GM12878 (cell line): ENCODE measurements at regions not wholly inside any gene's neighbourhood (a gene's known extent, or its start where the extent isn't known, plus 50 kb on each side); places are given as distances from the start of the nearest gene placed in this dataset.

Source experiments
- ATAC-seq: fragments of 200-7000 bp; cut with Tn5 transposase; 3 replicates; pipeline ENCODE4 v1.9.1; 2020; ENCODE audit warnings: mild to moderate bottlenecking, moderate library complexity
- BruUV-seq: library from RNA; stranded (reverse); fragments of 400-500 nt; replicated peaks from 2 replicates; lab custom pipeline; 2021; lab: Mats Ljungman, UMichigan
- CTCF ChIA-PET: fragments of 300-600 bp; sonication (Branson Sonifier 250); formaldehyde crosslinking; extraction: SDS; loops from one replicate; lab custom pipeline; 2021; ENCODE audit warnings: inconsistent platforms; lab: Yijun Ruan, JAX
- POLR2A ChIA-PET: fragments of 350-600 bp; formaldehyde crosslinking; extraction: SDS; loops from one replicate; lab custom pipeline; 2021; ENCODE audit warnings: inconsistent platforms; lab: Charles Lee
- RAD21 ChIA-PET: fragments of 300-600 bp; sonication (Branson Sonifier 250); formaldehyde crosslinking; loops from one replicate; lab custom pipeline; 2023; ENCODE audit warnings: antibody characterized with exemption; ENCODE audit not compliant: unreplicated experiment; lab: Charles Lee
- SMC1A ChIA-PET: fragments of 300-600 bp; sonication (Branson Sonifier 250); formaldehyde crosslinking; loops from one replicate; lab custom pipeline; 2023; ENCODE audit not compliant: unreplicated experiment, uncharacterized antibody; lab: Charles Lee
- DNase-seq: peaks from one replicate; pipeline ENCODE4 v3.0.0-alpha.2; 2011; ENCODE audit warnings: low read depth, low spot score
- FAIRE-seq: peaks from 3 replicates; lab custom pipeline; 2011; peaks lifted over from hg19 to GRCh38; lab: Jason Lieb, UNC
- H2AFZ ChIP-seq: 2 replicates; pipeline ENCODE4 v1.6.0; 2011; ENCODE audit warnings: low read depth, low read length, control low read depth; ENCODE audit not compliant: control insufficient read depth
- H3K27ac ChIP-seq: 2 replicates; pipeline ENCODE4 v1.5.1; 2011; ENCODE audit warnings: control low read depth; ENCODE audit not compliant: control insufficient read depth, insufficient read depth
- H3K27me3 ChIP-seq, 2 experiments: replicated peaks in 1 of 2; 2 replicates each; pipeline versions ENCODE4 v1.6.0 to v1.6.1; 2011; ENCODE audit warnings: low read length in 1 of 2; ENCODE audit not compliant: control insufficient read depth in 2 of 2, insufficient read depth in 2 of 2
- H3K36me3 ChIP-seq, 2 experiments: 2 replicates each; pipeline ENCODE4 v1.5.1; 2011; ENCODE audit warnings: low read length in 1 of 2; ENCODE audit not compliant: control insufficient read depth in 2 of 2, insufficient read depth in 2 of 2
- H3K4me1 ChIP-seq: 2 replicates; pipeline ENCODE4 v1.6.1; 2011; ENCODE audit warnings: mild to moderate bottlenecking, low read length, moderate library complexity, mixed read lengths; ENCODE audit not compliant: control insufficient read depth, insufficient read depth
- H3K4me2 ChIP-seq: 2 replicates; pipeline ENCODE4 v1.6.0; 2011; ENCODE audit warnings: control low read depth; ENCODE audit not compliant: control insufficient read depth, insufficient read depth
- H3K4me3 ChIP-seq: fragments of 200-600 bp; sonication (generic); 2 replicates; pipeline ENCODE4 v1.5.1; 2016
- H3K79me2 ChIP-seq: 2 replicates; pipeline ENCODE4 v1.6.0; 2011; ENCODE audit warnings: low read length; ENCODE audit not compliant: control insufficient read depth, insufficient read depth
- H3K9ac ChIP-seq: 2 replicates; pipeline ENCODE4 v1.8.0; 2011; ENCODE audit warnings: low read length, control low read depth, mixed read lengths; ENCODE audit not compliant: control insufficient read depth, insufficient read depth
- H3K9me3 ChIP-seq: replicated peaks from 3 replicates; pipeline ENCODE4 v1.5.1; 2011; ENCODE audit warnings: mild to moderate bottlenecking, low read length; ENCODE audit not compliant: control insufficient read depth, insufficient read depth
- H4K20me1 ChIP-seq: 2 replicates; pipeline ENCODE4 v1.6.0; 2011; ENCODE audit not compliant: control insufficient read depth, insufficient read depth
- ASH2L ChIP-seq: fragments of 300-600, 200-600 bp; sonication (generic); IDR thresholded peaks from 2 replicates; pipeline ENCODE4 v1.6.1; 2017; ENCODE audit warnings: low read depth, mild to moderate bottlenecking, borderline replicate concordance
- FOS ChIP-seq: IDR thresholded peaks from 3 replicates; pipeline ENCODE4 v1.6.1; 2011; ENCODE audit warnings: borderline replicate concordance; ENCODE audit not compliant: insufficient read length; ENCODE audit errors: extremely low read depth
- HCFC1 ChIP-seq: fragments of 150-350 bp; IDR thresholded peaks from 2 replicates; pipeline ENCODE4 v1.6.1; 2014; ENCODE audit warnings: low read length
- JUND ChIP-seq: IDR thresholded peaks from 2 replicates; pipeline ENCODE4 v1.6.1; 2012; ENCODE audit warnings: low read depth, mild to moderate bottlenecking, low read length, improper control_type of control experiment, moderate library complexity
- MEF2B ChIP-seq: fragments of 450-650 bp; IDR thresholded peaks from 2 replicates; pipeline ENCODE4 v1.6.1; 2018; ENCODE audit warnings: mild to moderate bottlenecking, moderate library complexity; ENCODE audit not compliant: partially characterized antibody, poor library complexity, severe bottlenecking
- MYC ChIP-seq: IDR thresholded peaks from 2 replicates; pipeline ENCODE4 v1.6.1; 2011; ENCODE audit warnings: mild to moderate bottlenecking, low read length, moderate library complexity, inconsistent platforms; ENCODE audit not compliant: insufficient read depth, insufficient replicate concordance, insufficient read length, severe bottlenecking
- NFIC ChIP-seq: IDR thresholded peaks from 2 replicates; pipeline ENCODE4 v1.6.1; 2012; ENCODE audit warnings: low read depth, mild to moderate bottlenecking, inconsistent platforms, low read length, moderate library complexity
- POU2F2 ChIP-seq: IDR thresholded peaks from 3 replicates; pipeline ENCODE4 v1.6.1; 2011; ENCODE audit warnings: low read depth, mild to moderate bottlenecking, low read length, borderline replicate concordance
- RAD51 ChIP-seq: fragments of 450-650 bp; IDR thresholded peaks from 2 replicates; pipeline ENCODE4 v1.6.1; 2016; ENCODE audit warnings: moderate library complexity, mild to moderate bottlenecking, inconsistent platforms
- SIN3A ChIP-seq: IDR thresholded peaks from 2 replicates; pipeline ENCODE4 v1.6.1; 2012; ENCODE audit warnings: low read depth, low read length, improper control_type of control experiment
- SMC3 ChIP-seq: IDR thresholded peaks from 2 replicates; pipeline ENCODE4 v1.6.1; 2011; ENCODE audit warnings: low read length, improper control_type of control experiment, borderline replicate concordance
- TCF12 ChIP-seq: IDR thresholded peaks from 2 replicates; pipeline ENCODE4 v1.6.1; 2011; ENCODE audit warnings: low read depth, mild to moderate bottlenecking, low read length
- YBX1 ChIP-seq: fragments of 450-650 bp; IDR thresholded peaks from 2 replicates; pipeline ENCODE4 v1.6.1; 2016; ENCODE audit warnings: antibody characterized with exemption
- ZNF24 ChIP-seq: fragments of 450-650 bp; IDR thresholded peaks from 2 replicates; pipeline ENCODE4 v1.6.1; 2017; ENCODE audit warnings: antibody characterized with exemption, mild to moderate bottlenecking
- in situ Hi-C: fragments of 300-500 bp; cut with MboI; formaldehyde crosslinking; loops from 9 replicates; pipeline ENCODE4 v1.14.3; 2018; ENCODE audit warnings: mixed read lengths
- intact Hi-C: fragments of 100-400 bp; cut with micrococcal nuclease; formaldehyde crosslinking; loops from one replicate; pipeline ENCODE4 v1.14.2; 2022; ENCODE audit not compliant: unreplicated experiment
- TF ChIP-seq, protein P1 (sequence below): fragments of 450-650 bp; formaldehyde crosslinking; IDR thresholded peaks from 2 replicates; pipeline ENCODE4 v1.4.0; 2022; ENCODE audit warnings: mild to moderate bottlenecking, moderate library complexity

DNA sequence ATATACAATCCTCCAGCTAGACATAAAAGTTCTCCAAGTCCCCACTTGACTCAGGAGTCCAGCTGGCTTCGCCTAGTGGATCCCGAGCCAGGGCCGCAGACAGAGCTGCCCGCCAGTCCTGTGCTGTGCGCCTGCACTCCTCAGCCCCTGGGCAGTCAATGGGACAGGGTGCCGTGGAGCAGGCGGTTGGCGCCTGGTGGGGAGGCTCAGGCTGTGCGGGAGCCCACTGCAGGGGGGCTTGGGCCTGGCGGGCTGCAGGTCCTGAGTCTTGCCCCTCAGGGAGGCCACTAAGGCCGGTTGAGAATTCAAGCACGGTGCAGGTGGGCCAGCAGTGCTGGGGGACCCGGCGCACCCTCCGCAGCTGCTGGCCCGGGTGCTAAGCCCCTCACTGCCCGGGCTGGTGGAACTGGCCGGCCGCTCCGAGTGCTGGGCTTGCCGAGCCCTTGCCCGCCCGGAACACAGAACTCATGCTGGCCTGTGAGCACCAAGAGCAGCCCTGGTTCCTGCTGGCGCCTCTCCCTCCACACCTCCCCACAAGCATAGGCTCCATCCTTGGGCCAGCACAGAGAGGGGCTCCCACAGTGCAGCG lies 884.8 kb upstream of the LRRC4C start (continued):
- TF ChIP-seq JUND (no peak), SIN3A (no peak), NFIC (no peak), SMC3 (no peak), HCFC1 (no peak), ASH2L (no peak), FOS (no peak), ZNF24 (no peak)

DNA sequence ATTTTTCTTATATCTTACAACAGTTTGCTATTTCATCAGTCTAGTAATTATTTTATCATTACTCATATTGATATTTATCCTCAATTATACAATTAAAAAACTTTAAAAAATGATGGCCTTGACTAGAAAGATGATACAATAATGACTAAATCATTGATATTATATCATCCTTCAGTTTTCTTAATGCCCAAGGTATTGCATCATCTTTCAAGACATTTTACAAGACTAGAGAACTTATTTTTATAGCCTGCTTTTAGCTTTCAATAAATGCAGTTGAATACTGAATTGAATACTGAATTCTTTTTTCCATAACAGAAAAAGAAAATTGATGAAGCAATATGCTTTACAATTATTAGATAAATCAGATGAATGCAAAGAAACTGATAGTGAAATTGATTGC lies 886.5 kb upstream of the LRRC4C start:
- ChIA-PET CTCF (no interaction called here), RAD21 (no interaction called here), POLR2A (no interaction called here)
- no peak for ATAC-seq
- no peak overlapping the region for H3K9ac ChIP-seq
- intact Hi-C loops (no loop called here), in situ Hi-C loops (no loop called here)
- no peak overlapping the region for H2AFZ ChIP-seq
- no peak for DNase-seq
- no peaks in the 10 kb centered on the region for H3K27me3 ChIP-seq
- H3K4me2 ChIP-seq: no peak overlapping the region
- no peaks in the 10 kb centered on the region for H3K9me3 ChIP-seq
- H4K20me1 ChIP-seq: no peaks in the 10 kb centered on the region
- no peak for TF ChIP-seq YBX1
- TF ChIP-seq MEF2B: no peak
- no peak for TF ChIP-seq POU2F2
- TF ChIP-seq TCF12: no peak
- TF ChIP-seq RAD51: no peak
- TF ChIP-seq MYC: no peak
- TF ChIP-seq, protein P1, sequence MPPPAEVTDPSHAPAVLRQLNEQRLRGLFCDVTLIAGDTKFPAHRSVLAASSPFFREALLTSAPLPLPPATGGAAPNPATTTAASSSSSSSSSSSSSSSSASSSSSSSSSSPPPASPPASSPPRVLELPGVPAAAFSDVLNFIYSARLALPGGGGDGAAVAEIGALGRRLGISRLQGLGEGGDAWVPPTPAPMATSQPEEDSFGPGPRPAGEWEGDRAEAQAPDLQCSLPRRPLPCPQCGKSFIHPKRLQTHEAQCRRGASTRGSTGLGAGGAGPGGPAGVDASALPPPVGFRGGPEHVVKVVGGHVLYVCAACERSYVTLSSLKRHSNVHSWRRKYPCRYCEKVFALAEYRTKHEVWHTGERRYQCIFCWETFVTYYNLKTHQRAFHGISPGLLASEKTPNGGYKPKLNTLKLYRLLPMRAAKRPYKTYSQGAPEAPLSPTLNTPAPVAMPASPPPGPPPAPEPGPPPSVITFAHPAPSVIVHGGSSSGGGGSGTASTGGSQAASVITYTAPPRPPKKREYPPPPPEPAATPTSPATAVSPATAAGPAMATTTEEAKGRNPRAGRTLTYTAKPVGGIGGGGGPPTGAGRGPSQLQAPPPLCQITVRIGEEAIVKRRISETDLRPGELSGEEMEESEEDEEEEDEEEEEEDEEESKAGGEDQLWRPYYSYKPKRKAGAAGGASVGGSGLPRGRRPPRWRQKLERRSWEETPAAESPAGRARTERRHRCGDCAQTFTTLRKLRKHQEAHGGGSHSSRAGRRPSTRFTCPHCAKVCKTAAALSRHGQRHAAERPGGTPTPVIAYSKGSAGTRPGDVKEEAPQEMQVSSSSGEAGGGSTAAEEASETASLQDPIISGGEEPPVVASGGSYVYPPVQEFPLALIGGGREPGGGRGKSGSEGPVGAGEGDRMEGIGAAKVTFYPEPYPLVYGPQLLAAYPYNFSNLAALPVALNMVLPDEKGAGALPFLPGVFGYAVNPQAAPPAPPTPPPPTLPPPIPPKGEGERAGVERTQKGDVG (CRISPR knock-in tag): no peak
- TF ChIP-seq, all 136 proteins: peak for 0
- SMC1A ChIA-PET: no interaction called here
- BruUV-seq: no TSS peak
- Histone ChIP-seq H3K4me3 (no peak overlapping the region), H3K4me1 (no peaks in the 10 kb centered on the region), H3K27ac (no peak overlapping the region), H3K36me3 (no peaks in the 10 kb centered on the region), H3K79me2 (no peaks in the 10 kb centered on the region)
- FAIRE-seq: no peak
